Vagina (tissue), 2 donors: ENCODE measurements at regions not wholly inside any gene's neighbourhood (a gene's known extent, or its start where the extent isn't known, plus 50 kb on each side); places are given as distances from the start of the nearest gene placed in this dataset.

Source experiments
- DNase-seq, 2 donors: peaks; one replicate each; pipeline ENCODE4 v3.0.0-alpha.2; 2017; ENCODE audit errors: extremely low spot score in 2 of 2
- H3K27ac ChIP-seq: fragments of 200-600 bp; sonication (generic); one replicate; pipeline ENCODE4 v1.5.1; 2019
- H3K27me3 ChIP-seq: fragments of 200-600 bp; sonication (generic); one replicate; pipeline ENCODE4 v1.5.1; 2019
- H3K36me3 ChIP-seq, 2 donors: fragments of 200-600 bp; sonication (generic); one replicate each; pipeline ENCODE4 v1.5.1; 2017 to 2019
- H3K4me1 ChIP-seq: fragments of 200-600 bp; sonication (generic); one replicate; pipeline ENCODE4 v1.5.1; 2019
- H3K4me3 ChIP-seq, 2 donors: fragments of 200-600 bp; sonication (generic); 1 replicate in 1 of 2; 2 replicates in 1 of 2; pipeline ENCODE4 v1.5.1; 2016 to 2019
- H3K9me3 ChIP-seq: fragments of 200-600 bp; sonication (generic); one replicate; pipeline ENCODE4 v1.5.1; 2019
- CTCF ChIP-seq, 3 experiments: fragments of 450-650 bp in 2 of 3; fragments of 200-600 bp in 1 of 3; sonication (generic) in 1 of 3; IDR thresholded peaks; one replicate each; pipeline ENCODE4 v1.5.1; 2017 to 2019; ENCODE audit warnings: antibody characterized with exemption in 3 of 3, mild to moderate bottlenecking in 2 of 3, moderate library complexity in 2 of 3
- POLR2A ChIP-seq, 2 donors: fragments of 450-650 bp; IDR thresholded peaks; one replicate each; pipeline ENCODE4 v1.6.1; 2017; ENCODE audit warnings: antibody characterized with exemption in 2 of 2, mild to moderate bottlenecking in 2 of 2, moderate library complexity in 2 of 2
- POLR2AphosphoS5 ChIP-seq, 2 donors: sonication (generic); formaldehyde crosslinking; IDR thresholded peaks; one replicate each; pipeline ENCODE4 v1.9.0; 2017; ENCODE audit warnings: antibody characterized with exemption in 2 of 2, mild to moderate bottlenecking in 2 of 2, low read depth in 1 of 2; ENCODE audit not compliant: insufficient read depth in 1 of 2
- intact Hi-C: fragments of 100-400 bp; cut with DNase I; formaldehyde crosslinking; loops from one replicate; pipeline ENCODE4 v1.15.1; 2023

DNA sequence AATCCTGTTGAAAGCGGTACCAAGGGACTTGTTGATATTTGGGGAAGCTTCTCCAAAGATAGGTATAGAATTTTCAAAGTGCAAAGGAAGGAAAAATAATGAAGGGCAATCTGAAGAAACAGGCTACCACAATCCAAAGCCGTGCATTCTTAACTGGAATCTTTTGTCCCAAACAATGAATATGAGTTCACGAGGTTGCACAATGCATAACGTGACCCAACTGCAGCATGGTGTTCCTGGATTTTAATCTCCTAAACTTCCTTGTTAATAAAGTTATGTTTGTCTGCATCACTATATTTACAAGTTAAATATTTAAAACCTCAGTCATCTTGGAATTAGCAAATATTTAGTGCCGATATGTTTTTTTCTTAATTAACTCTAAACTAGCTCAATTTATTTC, 203.7 kb downstream of the WDR11 start:
- H3K4me3 ChIP-seq = no peak overlapping the region
- H3K27me3 ChIP-seq = no peaks in the 10 kb centered on the region
- no peak for DNase-seq
- H3K4me1 ChIP-seq = no peaks in the 10 kb centered on the region
- H3K36me3 ChIP-seq = no peaks in the 10 kb centered on the region
- no peaks in the 10 kb centered on the region for H3K9me3 ChIP-seq
- no peak overlapping the region for H3K27ac ChIP-seq
- intact Hi-C loops = no loop called here
- no peak for TF ChIP-seq POLR2AphosphoS5 (IDR thresholded peaks at IDR 0.05; ENCODE audit: insufficient read depth in 1 of 2, low read depth in 1 of 2)

- Histone ChIP-seq H3K27me3 (no peaks in the 10 kb centered on the region), H3K27ac (no peak overlapping the region), H3K9me3 (no peaks in the 10 kb centered on the region), H3K4me3 (no peak overlapping the region), H3K36me3 (no peaks in the 10 kb centered on the region), H3K4me1 (no peaks in the 10 kb centered on the region)
- no peak for DNase-seq
- intact Hi-C loops = no loop called here
- no peak for TF ChIP-seq POLR2AphosphoS5 (IDR thresholded peaks at IDR 0.05; ENCODE audit: insufficient read depth in 1 of 2, low read depth in 1 of 2)
- no peak for TF ChIP-seq CTCF (IDR thresholded peaks at IDR 0.05)
- no peak for TF ChIP-seq POLR2A (IDR thresholded peaks at IDR 0.05)
These were observed 206.1 kb downstream of the WDR11 start for GRCh38 chr10:121057269-121057668.

DNA sequence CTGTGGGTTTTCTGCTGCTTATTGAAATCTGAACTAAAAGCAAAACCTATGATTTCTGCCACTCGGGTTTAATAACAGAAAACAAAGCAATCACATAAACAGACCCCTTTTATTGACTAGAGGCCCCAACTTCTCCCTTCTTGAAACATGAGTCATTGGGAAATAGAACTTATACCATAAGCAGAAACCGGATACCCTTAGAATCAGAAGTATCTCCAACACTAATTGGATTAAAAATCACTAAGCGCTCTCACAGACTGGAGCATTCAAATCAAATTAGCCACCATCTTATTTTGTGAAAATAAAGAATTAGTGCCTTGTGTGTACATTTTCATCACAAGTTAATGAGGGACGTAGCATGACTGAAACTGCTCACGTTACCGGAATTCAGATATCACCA, 206.9 kb downstream of the WDR11 start:
- Histone ChIP-seq H3K9me3 (no peaks in the 10 kb centered on the region), H3K36me3 (no peaks in the 10 kb centered on the region), H3K27me3 (no peaks in the 10 kb centered on the region), H3K4me3 (no peak overlapping the region), H3K4me1 (no peaks in the 10 kb centered on the region), H3K27ac (no peak overlapping the region)
- intact Hi-C loops = no loop called here
- no peak for DNase-seq
- TF ChIP-seq CTCF (IDR thresholded peaks at IDR 0.05) (no peak), POLR2A (IDR thresholded peaks at IDR 0.05) (no peak), POLR2AphosphoS5 (IDR thresholded peaks at IDR 0.05; ENCODE audit: insufficient read depth in 1 of 2, low read depth in 1 of 2) (no peak)

DNA sequence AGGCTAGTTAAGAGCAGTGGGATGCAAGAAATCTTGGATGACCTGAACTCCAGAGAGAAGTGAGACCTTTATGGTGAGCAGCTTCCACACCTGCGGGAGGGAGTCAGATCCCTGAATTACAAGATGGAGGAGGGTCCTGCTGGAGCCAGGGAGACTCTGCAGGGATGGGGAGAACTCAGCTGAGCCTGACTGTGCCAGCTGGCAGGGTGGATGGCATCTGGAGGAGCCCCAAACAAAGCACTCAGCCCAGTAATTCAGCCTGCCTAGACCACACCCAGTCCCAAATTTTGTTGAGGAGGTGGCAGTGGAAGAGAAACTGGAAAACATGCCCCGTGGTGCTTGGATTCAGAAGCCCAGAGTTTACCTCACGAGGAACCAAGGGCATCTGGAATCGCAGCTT, 208.2 kb downstream of the WDR11 start:
- DNase-seq = no peak
- H3K27ac ChIP-seq = no peak overlapping the region

DNA sequence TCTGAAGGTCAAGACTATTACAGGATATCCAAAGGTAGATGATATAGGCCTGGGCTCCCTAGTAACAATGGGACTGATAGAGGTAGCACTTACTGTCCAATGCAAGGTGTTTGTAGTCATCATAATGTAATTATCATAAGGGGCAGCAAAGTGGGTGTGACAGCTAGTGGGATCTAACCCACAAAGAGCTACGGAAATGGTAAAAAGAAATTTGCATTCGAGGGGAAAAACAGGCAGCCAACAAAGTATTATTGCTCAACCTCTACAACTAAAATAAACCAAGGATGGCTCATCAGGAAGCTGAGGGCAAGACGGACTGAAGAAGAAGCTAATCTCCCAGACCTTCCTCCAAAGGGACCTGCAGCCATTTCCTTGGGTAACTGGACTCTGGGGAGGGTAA, 211.0 kb downstream of the WDR11 start:
- Histone ChIP-seq H3K27ac (no peak overlapping the region), H3K9me3 (no peaks in the 10 kb centered on the region), H3K27me3 (no peaks in the 10 kb centered on the region), H3K4me1 (no peaks in the 10 kb centered on the region), H3K36me3 (no peaks in the 10 kb centered on the region), H3K4me3 (no peak overlapping the region)
- intact Hi-C loops = no loop called here
- TF ChIP-seq POLR2AphosphoS5 (IDR thresholded peaks at IDR 0.05; ENCODE audit: insufficient read depth in 1 of 2, low read depth in 1 of 2) (no peak), POLR2A (IDR thresholded peaks at IDR 0.05) (no peak), CTCF (IDR thresholded peaks at IDR 0.05) (no peak)
- DNase-seq = no peak

More for the DNA sequence above, 208.2 kb downstream of the WDR11 start:
- TF ChIP-seq POLR2AphosphoS5 (IDR thresholded peaks at IDR 0.05; ENCODE audit: insufficient read depth in 1 of 2, low read depth in 1 of 2) = no peak
- TF ChIP-seq POLR2A (IDR thresholded peaks at IDR 0.05) = no peak
- no peak for TF ChIP-seq CTCF (IDR thresholded peaks at IDR 0.05)
- Histone ChIP-seq H3K4me1 (no peaks in the 10 kb centered on the region), H3K27me3 (no peaks in the 10 kb centered on the region), H3K9me3 (no peaks in the 10 kb centered on the region), H3K36me3 (no peaks in the 10 kb centered on the region), H3K4me3 (no peak overlapping the region)
- intact Hi-C loops = no loop called here

GRCh38 chr10:121063744-121064143, 212.6 kb downstream of the WDR11 start:
- Histone ChIP-seq H3K4me1 (no peaks in the 10 kb centered on the region), H3K27me3 (no peaks in the 10 kb centered on the region), H3K27ac (no peak overlapping the region), H3K4me3 (no peak overlapping the region), H3K36me3 (no peaks in the 10 kb centered on the region), H3K9me3 (no peaks in the 10 kb centered on the region)
- TF ChIP-seq CTCF (IDR thresholded peaks at IDR 0.05) = no peak
- TF ChIP-seq POLR2A (IDR thresholded peaks at IDR 0.05) = no peak
- no peak for TF ChIP-seq POLR2AphosphoS5 (IDR thresholded peaks at IDR 0.05; ENCODE audit: insufficient read depth in 1 of 2, low read depth in 1 of 2)
- intact Hi-C loops = no loop called here
- DNase-seq = no peak
